ENCODE measurements at regions not wholly inside any gene's neighbourhood (a gene's known extent, or its start where the extent isn't known, plus 50 kb on each side); places are given as distances from the start of the nearest gene placed in this dataset.
"Not testable (repeated sequence)": the region's sequence is repeated elsewhere in the genome, so short reads cannot be mapped to it uniquely, and the experiment has no call there.

DNA sequence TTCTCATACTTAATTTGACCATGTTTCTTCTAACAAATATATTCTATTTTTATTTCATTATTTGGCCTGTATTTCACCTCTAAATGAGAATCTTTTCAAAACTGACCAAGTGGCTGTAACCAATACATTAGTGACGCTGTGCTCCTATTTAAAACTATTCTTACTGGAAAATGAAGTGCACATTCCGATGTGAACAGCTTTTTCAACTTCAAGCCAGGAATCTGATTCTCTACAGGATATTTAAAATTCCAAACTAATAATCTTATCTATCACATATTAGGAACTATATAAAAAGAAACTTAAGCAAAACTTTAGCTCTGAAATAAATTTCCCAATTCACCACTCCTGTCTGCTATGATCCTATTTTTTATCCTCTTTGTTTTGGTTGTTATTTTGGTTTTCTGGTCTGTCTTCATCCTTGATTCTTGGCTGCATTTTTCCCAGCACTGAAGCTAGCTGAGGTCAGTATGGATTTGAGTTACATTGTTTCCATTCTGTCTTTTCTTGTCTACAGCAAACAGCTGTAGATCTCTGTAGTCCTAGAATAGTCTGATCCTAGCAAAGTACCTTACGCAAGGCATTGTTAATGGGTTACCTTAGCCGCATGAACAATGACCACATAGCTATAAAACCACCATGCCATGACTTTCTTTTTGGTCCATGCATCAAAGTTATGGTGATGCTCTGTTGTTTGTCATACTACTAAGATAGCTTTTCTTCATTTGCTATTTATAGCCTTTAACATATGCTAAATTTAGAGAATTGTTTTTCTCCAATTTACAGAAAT, 748.6 kb upstream of the SPRY2 start:
- peaks cover 6 to 13% of the 10 kb centered on the region in 2 donors for H3K9me3 Mint-ChIP-seq
- H3K36me3 Mint-ChIP-seq: no peaks in the 10 kb centered on the region
- H3K27ac Mint-ChIP-seq: no peak overlapping the region
- no peak for ATAC-seq
- DNase-seq (ENCODE audit: low spot score in 2 of 2): no peak

DNA sequence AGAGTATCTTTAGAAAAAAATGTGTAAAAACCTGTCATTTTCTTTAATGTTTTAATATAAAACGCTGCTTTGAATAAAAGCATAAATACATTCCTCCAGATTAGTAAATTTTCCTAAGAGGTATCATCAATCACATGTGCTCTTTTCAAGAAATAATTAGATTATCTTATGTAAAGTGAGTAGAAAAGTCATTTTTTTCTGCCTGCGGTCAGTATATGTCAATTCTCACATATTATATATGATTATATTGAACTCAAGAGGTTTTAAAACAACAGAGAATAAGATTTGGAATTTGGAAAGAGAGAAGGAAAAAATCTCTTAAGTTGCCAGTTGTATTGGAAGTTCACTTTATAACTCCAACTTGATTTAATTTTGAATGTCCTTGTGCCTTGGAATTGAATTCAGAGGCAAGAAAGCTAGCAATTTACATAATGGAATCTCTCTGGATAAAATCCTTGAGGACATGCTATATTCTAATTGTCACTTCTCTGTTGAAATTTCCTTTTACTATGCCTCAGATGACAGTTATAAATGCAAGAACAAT, 740.1 kb upstream of the SPRY2 start:
- DNase-seq (ENCODE audit: low spot score in 2 of 2) (no peak), ATAC-seq (no peak)
- no peak overlapping the region for H3K27ac Mint-ChIP-seq
- H3K9me3 Mint-ChIP-seq: peaks cover 5 to 8% of the 10 kb centered on the region in 2 donors
- no peaks in the 10 kb centered on the region for H3K36me3 Mint-ChIP-seq

DNA sequence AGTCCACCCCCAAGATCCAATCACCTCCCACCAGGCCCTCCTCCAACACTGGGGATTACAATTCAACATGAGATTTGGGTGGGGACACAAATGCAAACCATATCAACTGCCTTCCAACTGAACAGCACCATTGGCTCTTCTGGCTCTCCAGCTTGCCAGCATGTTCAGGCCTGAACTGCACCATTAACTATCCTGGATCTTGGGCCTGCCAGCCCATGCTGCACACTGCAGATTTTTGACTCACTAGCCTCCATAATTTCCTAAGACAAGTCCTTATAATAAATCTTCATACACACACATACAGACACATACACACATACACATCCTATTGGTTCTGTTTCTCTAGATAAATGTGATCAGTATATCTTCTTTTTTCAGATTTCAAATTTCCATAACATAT, 737.1 kb upstream of the SPRY2 start:
- DNase-seq (ENCODE audit: low spot score in 2 of 2) (no peak), ATAC-seq (no peak)
- Mint-ChIP-seq H3K9me3 (peaks cover 5 to 8% of the 10 kb centered on the region in 2 donors), H3K27ac (no peak overlapping the region), H3K36me3 (no peaks in the 10 kb centered on the region)

DNA sequence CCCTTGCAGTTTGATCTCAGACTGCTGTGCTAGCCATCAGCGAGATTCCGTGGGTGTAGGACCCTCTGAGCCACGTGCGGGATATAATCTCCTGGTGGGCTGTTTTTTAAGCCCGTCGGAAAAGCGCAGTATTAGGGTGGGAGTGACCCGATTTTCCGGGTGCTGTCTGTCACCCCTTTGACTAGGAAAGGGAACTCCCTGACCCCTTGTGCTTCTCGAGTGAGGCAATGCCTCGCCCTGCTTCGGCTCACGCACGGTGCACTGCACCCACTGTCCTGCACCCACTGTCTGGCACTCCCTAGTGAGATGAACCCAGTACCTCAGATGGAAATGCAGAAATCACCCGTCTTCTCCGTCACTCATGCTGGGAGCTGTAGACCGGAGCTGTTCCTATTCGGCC, 728.9 kb upstream of the SPRY2 start:
- H3K36me3 Mint-ChIP-seq; H3K9me3 Mint-ChIP-seq; DNase-seq (ENCODE audit: low spot score in 2 of 2); ATAC-seq; H3K27ac Mint-ChIP-seq: not testable (repeated sequence)

DNA sequence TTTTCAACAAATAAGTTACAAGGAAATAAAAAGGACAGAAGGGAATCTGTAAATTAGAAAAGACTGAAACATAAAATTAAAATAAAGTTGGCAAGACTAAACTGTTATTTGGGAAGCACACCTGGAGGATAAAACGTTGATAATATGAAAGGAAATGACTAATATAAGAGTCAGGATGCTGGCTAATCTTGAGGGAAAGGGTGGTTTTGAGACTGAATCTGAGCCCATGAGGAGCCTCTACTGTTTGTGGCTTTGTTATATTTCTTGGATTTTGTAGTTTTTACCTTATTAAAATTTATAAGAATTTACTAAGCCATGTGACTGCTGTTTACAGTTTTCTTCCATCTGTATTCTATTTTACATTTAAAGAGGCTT, 718.0 kb upstream of the SPRY2 start:
- Mint-ChIP-seq H3K36me3 (no peaks in the 10 kb centered on the region), H3K9me3 (peaks cover 0 to 6% of the 10 kb centered on the region in 2 donors), H3K27ac (no peak overlapping the region)
- DNase-seq (ENCODE audit: low spot score in 2 of 2) (no peak), ATAC-seq (no peak)

DNA sequence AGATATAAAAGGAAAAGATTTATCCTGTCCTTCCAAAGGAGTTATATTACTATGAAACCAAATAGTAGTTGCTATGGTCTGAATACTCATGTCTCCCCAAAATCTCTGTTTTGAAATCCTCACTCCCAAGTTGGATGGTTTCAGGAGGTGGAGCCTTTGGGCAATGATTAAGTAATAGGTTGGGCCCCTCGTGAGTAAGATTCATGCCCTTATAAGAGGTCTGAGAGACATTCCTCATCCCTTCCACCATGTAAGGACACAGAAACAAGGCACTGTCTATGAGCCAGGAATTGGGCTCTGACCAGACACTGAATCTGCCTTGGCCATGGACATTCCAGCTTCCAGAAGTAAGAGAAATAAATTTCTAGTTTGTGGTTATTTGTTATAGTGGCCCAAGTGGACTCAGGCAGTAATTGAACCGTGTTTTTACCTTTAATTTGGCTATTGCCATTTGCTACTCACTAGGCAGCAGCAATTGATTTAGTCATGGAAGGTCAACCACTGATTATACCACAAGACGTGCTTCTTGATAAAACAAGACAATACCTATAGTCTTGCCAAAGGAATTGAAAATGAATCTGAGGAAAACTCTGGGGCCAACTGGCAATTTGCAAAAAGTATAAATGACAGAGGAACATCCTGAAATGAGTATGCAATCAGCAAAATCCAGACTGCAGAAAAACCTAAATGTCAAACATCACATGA, 717.4 kb upstream of the SPRY2 start:
- Mint-ChIP-seq H3K27ac (no peak overlapping the region), H3K36me3 (no peaks in the 10 kb centered on the region), H3K9me3 (peaks cover 0 to 6% of the 10 kb centered on the region in 2 donors)
- DNase-seq (ENCODE audit: low spot score in 2 of 2) (no peak), ATAC-seq (no peak)

DNA sequence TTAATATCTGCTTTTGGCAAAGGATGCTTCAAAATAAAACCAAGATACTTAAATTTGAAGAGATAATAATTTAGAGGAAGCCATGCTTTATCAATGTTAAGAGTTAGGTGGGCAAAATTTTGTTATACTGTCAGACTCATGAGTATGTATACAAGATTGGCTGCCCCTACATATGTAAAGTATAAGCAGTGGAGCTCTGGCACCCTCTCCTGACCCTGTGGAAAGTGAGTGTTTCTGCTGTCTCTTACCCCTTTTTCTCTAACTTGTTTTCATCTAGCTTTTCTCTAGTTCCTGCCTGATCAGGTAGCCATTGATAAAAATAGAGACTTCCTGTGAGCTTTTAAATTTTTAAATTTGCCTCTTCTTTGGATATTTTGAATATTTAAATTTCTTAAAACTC, 710.9 kb upstream of the SPRY2 start:
- Mint-ChIP-seq H3K27ac (no peak overlapping the region), H3K36me3 (no peaks in the 10 kb centered on the region), H3K9me3 (no peaks in the 10 kb centered on the region)
- DNase-seq (ENCODE audit: low spot score in 2 of 2): no peak
- ATAC-seq: no peak

DNA sequence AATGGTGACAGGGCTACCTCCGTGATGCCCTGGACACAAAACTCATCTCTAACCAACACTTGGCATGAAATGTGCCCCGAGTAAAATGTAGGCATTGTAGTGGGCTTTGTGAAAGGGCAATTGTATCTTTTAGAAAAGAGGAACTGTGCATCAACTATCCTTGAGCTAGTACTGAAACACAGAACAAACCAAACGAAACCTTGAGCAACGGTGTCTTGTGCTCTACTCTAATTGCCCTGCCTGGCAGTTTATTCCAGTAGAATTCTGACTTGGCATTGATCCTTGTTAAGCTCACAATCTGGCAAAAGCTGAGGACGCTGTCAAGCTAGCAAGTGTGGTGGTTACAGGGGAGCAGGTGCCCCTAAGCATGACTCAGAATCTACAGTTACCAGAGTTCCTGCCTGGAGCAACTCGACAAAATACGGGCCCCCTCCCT, 707.1 kb upstream of the SPRY2 start:
- H3K27ac Mint-ChIP-seq: no peak overlapping the region
- no peak for ATAC-seq
- peaks cover 5 to 7% of the 10 kb centered on the region in 2 donors for H3K9me3 Mint-ChIP-seq
- no peaks in the 10 kb centered on the region for H3K36me3 Mint-ChIP-seq
- DNase-seq (ENCODE audit: low spot score in 2 of 2): no peak

DNA sequence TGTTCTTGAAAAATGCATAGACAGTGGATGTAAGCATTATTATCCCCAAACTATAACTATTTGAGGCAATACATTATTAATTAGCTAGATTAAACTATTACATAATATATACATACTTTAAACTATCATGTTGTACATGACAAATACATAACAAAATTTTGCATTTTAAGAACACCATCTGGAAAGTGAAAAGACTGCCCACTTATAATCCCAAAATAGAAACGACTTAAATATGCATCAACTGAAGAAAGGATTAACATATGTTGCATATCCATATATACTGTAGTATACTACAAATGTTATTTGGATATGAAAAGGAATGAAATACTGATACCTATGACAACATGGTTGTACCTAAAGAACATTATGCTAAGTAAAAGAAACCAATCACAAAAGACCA, 700.8 kb upstream of the SPRY2 start:
- no peak overlapping the region for H3K27ac Mint-ChIP-seq

DNA sequence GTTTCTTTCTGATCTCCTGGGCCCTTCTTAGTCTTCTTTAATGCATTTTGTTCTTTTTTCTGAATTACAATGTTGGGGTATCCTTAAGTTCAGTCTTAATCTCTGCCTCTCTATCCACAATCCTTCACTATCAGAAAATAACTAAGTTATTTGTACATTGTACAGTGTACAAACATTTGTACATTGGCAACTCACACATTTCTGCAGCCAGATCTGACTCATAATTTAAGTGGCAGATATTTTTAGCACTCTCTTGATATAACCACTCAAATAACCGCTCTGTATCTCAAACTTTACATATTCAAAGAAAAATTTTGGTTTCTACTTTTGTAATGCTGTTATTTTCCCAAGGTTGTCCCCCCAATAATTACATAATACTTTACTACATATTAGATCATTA, 691.1 kb upstream of the SPRY2 start:
- Mint-ChIP-seq H3K36me3 (no peaks in the 10 kb centered on the region), H3K9me3 (peaks cover 18 to 24% of the 10 kb centered on the region in 2 donors), H3K27ac (no peak overlapping the region)
- DNase-seq (ENCODE audit: low spot score in 2 of 2) (no peak), ATAC-seq (no peak)

More for the DNA sequence above, 700.8 kb upstream of the SPRY2 start:
- ATAC-seq (no peak), DNase-seq (ENCODE audit: low spot score in 2 of 2) (no peak)
- H3K9me3 Mint-ChIP-seq: peaks cover 16 to 19% of the 10 kb centered on the region in 2 donors
- H3K36me3 Mint-ChIP-seq: peaks cover 0 to 6% of the 10 kb centered on the region in 2 donors

DNA sequence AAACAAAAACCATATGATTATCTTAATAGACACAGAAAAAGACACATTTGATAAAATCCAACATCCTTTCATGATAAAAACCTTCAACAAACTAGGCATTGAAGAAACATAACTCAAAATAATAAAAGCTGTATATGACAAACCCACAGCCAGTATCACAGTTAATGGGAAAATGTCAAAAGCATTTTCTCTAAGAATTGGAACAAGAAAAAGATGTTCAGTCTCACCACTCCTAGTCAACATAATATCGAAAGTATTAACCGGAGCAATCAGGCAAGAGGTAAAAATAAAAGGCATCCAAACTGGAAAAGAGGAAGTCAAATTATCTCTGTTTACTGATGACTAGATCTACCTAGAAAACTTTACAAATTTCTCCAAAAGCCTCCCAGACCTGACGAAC, 684.2 kb upstream of the SPRY2 start:
- DNase-seq (ENCODE audit: low spot score in 2 of 2): no peak
- peaks cover 0 to 5% of the 10 kb centered on the region in 2 donors for H3K36me3 Mint-ChIP-seq
- H3K27ac Mint-ChIP-seq: no peak overlapping the region
- ATAC-seq: no peak
- peaks cover 20 to 29% of the 10 kb centered on the region in 2 donors for H3K9me3 Mint-ChIP-seq

DNA sequence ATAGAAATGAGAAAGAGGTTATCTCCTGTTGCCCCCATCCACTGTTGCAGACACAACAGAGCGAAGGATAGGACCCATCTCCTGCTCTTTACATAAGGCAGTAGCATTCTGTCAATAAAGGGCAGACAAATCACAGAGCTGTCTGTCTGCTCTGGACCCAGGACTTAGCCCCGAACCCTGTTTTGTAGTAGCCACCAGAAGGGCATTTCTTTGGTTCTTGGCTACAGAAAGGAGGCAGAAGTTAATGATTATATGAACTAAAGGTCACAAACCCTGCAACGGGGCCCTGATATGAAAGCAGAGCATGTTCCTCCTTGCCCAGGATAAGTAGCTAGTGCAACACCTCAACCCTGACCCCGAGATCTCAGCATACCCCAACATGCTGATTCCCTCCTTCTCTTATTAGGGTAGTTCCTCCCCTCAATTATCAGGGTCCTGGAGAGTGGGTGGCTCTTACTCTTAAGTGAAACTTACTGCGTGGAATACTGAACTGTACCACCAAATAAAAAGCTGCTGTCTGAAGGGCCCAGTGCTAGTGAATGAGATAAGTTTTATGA, 680.4 kb upstream of the SPRY2 start:
- DNase-seq (ENCODE audit: low spot score in 2 of 2) (no peak), ATAC-seq (no peak)
- Mint-ChIP-seq H3K27ac (no peak overlapping the region), H3K9me3 (peaks cover 12 to 13% of the 10 kb centered on the region in 2 donors), H3K36me3 (peaks cover 0 to 6% of the 10 kb centered on the region in 2 donors)

DNA sequence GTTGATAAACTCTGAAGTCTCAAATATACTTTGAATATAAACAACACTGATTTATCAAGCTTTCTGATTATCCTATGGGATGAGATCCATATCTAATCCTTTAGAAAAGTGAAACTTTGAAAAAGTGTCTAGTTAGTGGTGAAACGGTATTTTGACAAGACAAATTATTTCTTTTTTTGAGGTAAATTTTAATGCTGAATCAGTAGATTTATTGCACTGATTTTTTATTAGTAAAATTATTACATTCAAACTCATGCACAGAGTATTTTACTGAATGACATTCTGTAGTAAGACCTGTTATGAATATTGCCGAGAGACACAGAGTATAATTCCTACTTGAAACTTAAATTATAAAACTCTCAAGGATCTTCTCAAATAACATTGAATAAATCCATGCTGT, 679.1 kb upstream of the SPRY2 start:
- no peak for DNase-seq (ENCODE audit: low spot score in 2 of 2)
- Mint-ChIP-seq H3K9me3 (peaks cover 13 to 17% of the 10 kb centered on the region in 2 donors), H3K36me3 (peaks cover 0 to 15% of the 10 kb centered on the region in 2 donors), H3K27ac (no peak overlapping the region)
- no peak for ATAC-seq

DNA sequence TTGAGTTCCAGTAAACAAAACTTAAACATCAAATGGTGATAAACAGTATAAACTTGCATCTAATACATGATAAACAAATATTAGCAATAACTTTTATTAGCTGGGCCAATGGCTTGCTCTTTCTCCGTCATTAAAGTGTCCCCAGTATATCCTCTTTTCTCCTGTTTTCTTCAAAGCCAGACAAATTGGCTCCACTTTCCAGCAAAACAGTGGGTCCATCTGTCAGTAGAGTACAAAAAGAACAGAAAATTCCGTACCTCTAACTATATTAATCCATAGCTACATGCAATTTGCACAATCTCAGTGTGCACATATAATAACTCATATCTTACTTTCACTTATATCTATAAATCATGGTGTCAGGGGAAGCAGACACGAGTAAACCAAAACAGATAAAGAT, 678.0 kb upstream of the SPRY2 start:
- peaks cover 0 to 15% of the 10 kb centered on the region in 2 donors for H3K36me3 Mint-ChIP-seq

DNA sequence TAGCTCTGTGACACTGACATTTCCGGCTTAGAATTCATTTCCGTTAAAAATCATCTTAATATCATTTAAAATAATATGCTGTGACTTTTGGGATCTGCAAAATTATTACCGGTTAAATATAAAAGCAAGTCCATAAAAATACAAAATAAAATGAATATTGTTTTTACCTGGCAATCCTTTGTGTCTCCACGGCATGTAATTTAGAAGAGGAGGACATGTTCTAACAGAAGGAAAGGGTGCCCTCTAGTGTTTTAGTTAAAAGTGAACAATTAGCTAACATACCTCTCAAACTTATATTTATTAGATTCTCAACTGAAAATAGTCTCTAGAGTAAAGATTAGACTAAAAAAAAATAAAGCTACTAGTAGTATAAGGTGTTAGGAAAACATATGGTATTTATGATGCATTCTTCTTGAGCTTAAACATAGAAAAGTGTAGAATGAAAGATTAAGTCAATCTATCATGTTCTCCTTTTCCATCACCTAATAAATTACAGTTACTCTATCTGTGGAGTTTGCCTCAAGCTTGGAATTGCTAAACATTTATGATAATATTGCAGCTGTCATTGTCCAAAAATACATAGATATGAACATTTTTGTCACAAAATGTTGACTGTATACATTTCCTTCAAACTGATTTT, 676.7 kb upstream of the SPRY2 start:
- peaks cover 6 to 17% of the 10 kb centered on the region in 2 donors for H3K9me3 Mint-ChIP-seq
- H3K36me3 Mint-ChIP-seq: peaks cover 0 to 15% of the 10 kb centered on the region in 2 donors
- DNase-seq (ENCODE audit: low spot score in 2 of 2): no peak
- ATAC-seq: no peak
- no peak overlapping the region for H3K27ac Mint-ChIP-seq

More for the DNA sequence above, 678.0 kb upstream of the SPRY2 start:
- Mint-ChIP-seq H3K27ac (no peak overlapping the region), H3K9me3 (peaks cover 8 to 17% of the 10 kb centered on the region in 2 donors)
- ATAC-seq (no peak), DNase-seq (ENCODE audit: low spot score in 2 of 2) (no peak)

DNA sequence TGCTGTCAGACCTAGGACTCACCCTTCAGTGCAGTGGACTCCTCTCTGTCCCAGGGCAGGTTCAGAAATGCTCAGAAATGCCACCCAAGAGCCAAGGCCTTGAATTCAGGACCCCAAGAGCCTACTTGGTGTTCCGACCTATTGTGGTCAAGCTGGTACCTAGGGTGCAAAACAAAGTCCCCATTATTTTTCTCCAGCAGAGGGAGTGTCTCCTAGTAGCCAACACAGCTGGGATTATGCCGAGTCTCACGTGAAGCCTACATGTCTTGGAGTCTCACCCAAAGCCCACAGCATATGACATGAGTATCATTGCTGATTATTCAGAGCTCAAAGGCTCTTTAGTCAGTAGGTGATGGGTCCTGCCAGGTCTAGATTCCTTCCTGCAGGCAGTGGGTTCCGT, 671.1 kb upstream of the SPRY2 start:
- Mint-ChIP-seq H3K27ac (no peak overlapping the region), H3K9me3 (peaks cover 14 to 35% of the 10 kb centered on the region in 2 donors), H3K36me3 (peaks cover 4 to 10% of the 10 kb centered on the region in 2 donors)
- ATAC-seq (no peak), DNase-seq (ENCODE audit: low spot score in 2 of 2) (no peak)
